ENCODE measurements at regions not wholly inside any gene's neighbourhood (a gene's known extent, or its start where the extent isn't known, plus 50 kb on each side); places are given as distances from the start of the nearest gene placed in this dataset.

DNA sequence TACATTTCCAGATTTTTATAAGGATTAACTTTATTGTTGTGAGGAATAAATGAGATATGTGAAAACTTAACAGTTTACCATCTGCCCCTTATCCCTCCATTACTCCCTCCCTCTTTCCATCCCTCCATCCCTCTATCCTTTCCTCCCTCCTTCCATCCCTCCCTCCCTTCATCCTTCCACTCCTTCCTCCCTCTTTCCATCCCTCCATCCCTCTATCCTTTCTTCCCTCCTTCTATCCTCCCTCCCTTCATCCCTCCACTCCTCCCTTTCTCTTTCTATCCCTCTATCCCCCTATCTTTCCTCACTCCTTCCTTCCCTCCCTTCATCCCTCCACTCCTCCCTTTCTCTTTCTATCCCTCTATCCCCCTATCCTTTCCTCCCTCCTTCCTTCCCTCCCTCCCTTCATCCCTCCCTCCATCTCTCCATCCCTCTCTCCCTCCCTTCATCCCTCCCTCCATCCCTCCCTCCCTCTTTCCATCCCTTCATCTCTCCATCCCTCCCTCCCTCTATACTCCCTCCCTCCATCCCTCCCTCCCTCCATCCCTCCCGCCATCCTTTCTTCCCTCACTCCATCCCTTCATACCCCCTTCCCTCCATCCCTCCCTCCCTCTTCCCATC lies 181.8 kb upstream of the PLXNC1 start:
- DNase-seq (ENCODE audit: low read depth, low spot score) = no peak
- no peak for TF ChIP-seq CTCF (IDR thresholded peaks at IDR 0.05; ENCODE audit: insufficient read depth, low read length, missing control alignments)
- ChIA-PET POLR2A (no interaction called here), CTCF (no interaction called here)
- no peak overlapping the region for H3K4me3 ChIP-seq (ENCODE audit: low read depth, low read length)

- POLR2A ChIA-PET = no interaction called here
- DNase-seq (ENCODE audit: low read depth, low spot score) = no peak
- CTCF ChIA-PET = interaction anchor here (0.9 to 1.4 kb wide), 2 partner anchors 10 to 12 kb away, joined by 3 to 4 read pairs; no protein-coding TSS in a partner anchor
Observed at GRCh38 chr12:93967454-93967853, 180.9 kb upstream of the PLXNC1 start.

GRCh38 chr12:93968536-93969285 lies 179.7 kb upstream of the PLXNC1 start:
- CTCF ChIA-PET = interaction anchor here (1.4 kb wide), 1 partner anchor 9 kb away, joined by 3 read pairs; no protein-coding TSS in a partner anchor
- H3K4me3 ChIP-seq (ENCODE audit: low read depth, low read length) = no peak overlapping the region
- no peak for TF ChIP-seq CTCF (IDR thresholded peaks at IDR 0.05; ENCODE audit: insufficient read depth, low read length, missing control alignments)
- POLR2A ChIA-PET = no interaction called here
- DNase-seq (ENCODE audit: low read depth, low spot score) = no peak

More at GRCh38 chr12:93967454-93967853, 180.9 kb upstream of the PLXNC1 start:
- no peak for TF ChIP-seq CTCF (IDR thresholded peaks at IDR 0.05; ENCODE audit: insufficient read depth, low read length, missing control alignments)
- no peak overlapping the region for H3K4me3 ChIP-seq (ENCODE audit: low read depth, low read length)

DNA sequence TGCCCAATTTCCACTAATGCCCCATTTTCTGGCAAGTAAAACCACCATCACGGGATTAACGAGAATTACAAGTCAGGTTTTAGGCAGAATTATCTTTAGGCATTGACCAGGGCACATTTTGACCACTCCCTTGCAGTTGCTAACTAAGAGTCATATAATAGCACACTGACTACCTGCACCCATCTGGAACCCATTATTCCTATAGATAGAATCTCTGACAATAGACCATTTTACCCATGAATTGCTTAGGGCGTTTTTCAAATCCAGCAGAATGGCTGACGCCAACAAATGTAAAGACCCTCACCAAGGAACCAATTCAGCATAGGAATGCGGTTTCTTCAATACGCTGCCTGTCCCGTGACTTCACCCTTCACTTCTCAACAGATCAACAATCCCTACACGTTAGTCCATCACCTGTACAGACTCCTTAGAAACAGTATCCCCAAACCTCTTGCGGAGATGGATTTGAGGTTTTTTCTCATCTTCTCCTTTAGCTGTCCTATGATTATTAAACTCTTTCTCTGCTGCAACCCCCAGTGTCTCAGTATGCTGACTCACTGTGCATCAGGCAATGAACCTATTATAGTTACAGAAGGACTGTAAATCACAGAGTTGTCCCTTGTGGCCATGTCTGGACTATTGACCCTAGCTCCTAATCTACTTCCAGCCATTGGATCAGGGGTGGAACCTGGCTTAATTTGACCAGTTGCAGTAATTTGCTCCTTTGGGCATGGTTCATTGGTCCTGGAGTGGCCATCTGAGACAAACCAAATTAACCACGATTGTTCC lies 177.3 kb upstream of the PLXNC1 start:
- no peak for DNase-seq (ENCODE audit: low read depth, low spot score)
- ChIA-PET POLR2A (no interaction called here), CTCF (interaction anchor here (1.4 to 1.6 kb wide), 2 partner anchors 12 to 130 kb away, joined by 3 to 4 read pairs; no protein-coding TSS in a partner anchor)
- no peak for TF ChIP-seq CTCF (IDR thresholded peaks at IDR 0.05; ENCODE audit: insufficient read depth, low read length, missing control alignments)
- H3K4me3 ChIP-seq (ENCODE audit: low read depth, low read length) = no peak overlapping the region

- TF ChIP-seq CTCF (IDR thresholded peaks at IDR 0.05; ENCODE audit: insufficient read depth, low read length, missing control alignments) = no peak
- POLR2A ChIA-PET = interaction anchor here (0.7 kb wide), 1 partner anchor 9 kb away, joined by 3 read pairs; no protein-coding TSS in a partner anchor
Observed at GRCh38 chr12:93972411-93973208, 175.8 kb upstream of the PLXNC1 start.

More at GRCh38 chr12:93972411-93973208, 175.8 kb upstream of the PLXNC1 start:
- DNase-seq (ENCODE audit: low read depth, low spot score) = peak; percentile 29
- H3K4me3 ChIP-seq (ENCODE audit: low read depth, low read length) = no peak overlapping the region
- CTCF ChIA-PET = interaction anchor here (1.4 to 3.4 kb wide), 4 partner anchors 11 to 206 kb away, joined by 3 to 12 read pairs (median 7); no protein-coding TSS in a partner anchor

All from AG04449 (cell line).